ENCODE measurements at regions not wholly inside any gene's neighbourhood (a gene's known extent, or its start where the extent isn't known, plus 50 kb on each side); places are given as distances from the start of the nearest gene placed in this dataset.

GRCh38 chr2:105176429-105176828 is 65.1 kb upstream of the GPR45 start:
- H2BK120ac ChIP-seq (replicated peaks; ENCODE audit: low read depth, low read length), result no peak overlapping the region
- H4K8ac ChIP-seq (ENCODE audit: extremely low read depth, insufficient read depth, low read length), result no peak overlapping the region
- H3K14ac ChIP-seq (ENCODE audit: insufficient read length), result no peak overlapping the region
- no peaks in the 10 kb centered on the region for H3K36me3 ChIP-seq (ENCODE audit: control insufficient read depth in 2 of 4, insufficient read depth in 4 of 4, low read length in 3 of 4)
- no peak overlapping the region for H3K4me3 ChIP-seq (ENCODE audit: extremely low read depth in 1 of 4, insufficient read depth in 2 of 4, low read depth in 3 of 4, low read length in 4 of 4)
- H3K4ac ChIP-seq (replicated peaks; ENCODE audit: insufficient read length, low read depth, low read length), result no peak overlapping the region
- no peaks in the 10 kb centered on the region for H3K79me2 ChIP-seq (ENCODE audit: control insufficient read depth in 1 of 2, insufficient read depth in 2 of 2, low read length in 2 of 2)
- no peak overlapping the region for H2BK15ac ChIP-seq (ENCODE audit: low read length)
- no peak overlapping the region for H2BK5ac ChIP-seq (ENCODE audit: low read depth, low read length)
- H2BK20ac ChIP-seq (ENCODE audit: low read length), result no peak overlapping the region
- DNase-seq (ENCODE audit: low read depth in 1 of 2, low spot score in 2 of 2), result peak in 1 of 2 experiments; percentile 33
- H2AK5ac ChIP-seq (ENCODE audit: low read depth, low read length), result no peak overlapping the region
- H3K9me3 ChIP-seq (ENCODE audit: insufficient read depth in 2 of 2, low read depth in 1 of 2, low read length in 1 of 2), result no peaks in the 10 kb centered on the region
- H2AFZ ChIP-seq (ENCODE audit: low read length), result no peak overlapping the region
- FAIRE-seq, result no peak
- WGBS, 2 experiments (ENCODE audit: extremely low coverage in 1 of 2, insufficient coverage in 1 of 2, insufficient read length in 1 of 2, insufficient replicate concordance in 2 of 2, low coverage in 1 of 2, low lambda C conversion rate in 2 of 2, missing lambda C conversion rate in 1 of 2), result 90% methylated on average over 10 of the region's 10 CpGs; no CpG with 5 or more reads in 1 of the 2 experiments
- H4K5ac ChIP-seq (ENCODE audit: insufficient read length, low read depth, low read length), result no peak overlapping the region
- H3K27ac ChIP-seq (ENCODE audit: low read depth, low read length), result no peak overlapping the region
- no peak overlapping the region for H3K9ac ChIP-seq (replicated peaks in 1 of 4; ENCODE audit: extremely low read depth in 1 of 4, low read depth in 3 of 4, low read length in 3 of 4)
- H3K27me3 ChIP-seq (replicated peaks in 1 of 4; ENCODE audit: control insufficient read depth in 3 of 4, extremely low read depth in 1 of 4, insufficient read depth in 3 of 4, low read length in 3 of 4), result peaks cover 0 to 27% (median 22%) of the 10 kb centered on the region in 4 experiments; a peak in 6 of 7 replicates
- no peak overlapping the region for H2BK12ac ChIP-seq (ENCODE audit: low read depth, low read length)
- no peaks in the 10 kb centered on the region for H4K20me1 ChIP-seq (replicated peaks in 1 of 2; ENCODE audit: control insufficient read depth in 1 of 2, insufficient read depth in 2 of 2, low read length in 2 of 2)
- no peak overlapping the region for H4K91ac ChIP-seq (replicated peaks; ENCODE audit: insufficient read length, low read length)
- TF ChIP-seq KDM1A (IDR thresholded peaks at IDR 0.05; ENCODE audit: borderline replicate concordance, low read length) (no peak), JUN (IDR thresholded peaks at IDR 0.05; ENCODE audit: low read depth, low read length) (no peak), BRCA1 (IDR thresholded peaks at IDR 0.05; ENCODE audit: low read depth, low read length) (no peak), POLR2AphosphoS5 (IDR thresholded peaks at IDR 0.05; ENCODE audit: low read depth, low read length) (no peak), CREB1 (IDR thresholded peaks at IDR 0.05) (no peak), POLR2A (IDR thresholded peaks at IDR 0.05; ENCODE audit: control extremely low read depth in 1 of 2, low read depth in 2 of 2, low read length in 2 of 2) (no peak), BACH1 (IDR thresholded peaks at IDR 0.05; ENCODE audit: low read length) (no peak), KDM4A (IDR thresholded peaks at IDR 0.05; ENCODE audit: low read depth, low read length, severe bottlenecking) (no peak)
- no peak overlapping the region for H3K56ac ChIP-seq (replicated peaks; ENCODE audit: insufficient read length, low read depth, low read length)
- ChIA-PET CTCF (ENCODE audit: partially characterized antibody) (interaction anchor here (0.9 to 1.5 kb wide), 3 partner anchors 56 to 61 kb away, joined by 3 to 8 read pairs (median 3); no protein-coding TSS in a partner anchor), POLR2A (ENCODE audit: partially characterized antibody) (no interaction called here)
- H3K23ac ChIP-seq (ENCODE audit: insufficient read length), result no peak overlapping the region
- no peaks in the 10 kb centered on the region for H3K23me2 ChIP-seq (ENCODE audit: low read depth, low read length)
- no peak overlapping the region for H3K18ac ChIP-seq (ENCODE audit: extremely low read depth, low read length)
- H3K4me2 ChIP-seq (ENCODE audit: insufficient read depth in 1 of 2, low read depth in 2 of 2, low read length in 2 of 2), result no peak overlapping the region
- H3K79me1 ChIP-seq (ENCODE audit: low read depth, low read length), result no peaks in the 10 kb centered on the region
- H3K4me1 ChIP-seq (replicated peaks in 1 of 4; ENCODE audit: control insufficient read depth in 3 of 4, insufficient read depth in 4 of 4, low read length in 3 of 4), result peaks cover 6 to 16% (median 13%) of the 10 kb centered on the region in 4 experiments
